Esophagus muscularis mucosa (tissue), 4 donors: ENCODE measurements at regions not wholly inside any gene's neighbourhood (a gene's known extent, or its start where the extent isn't known, plus 50 kb on each side); places are given as distances from the start of the nearest gene placed in this dataset.

ENCODE experiments used
- DNase-seq: peaks from one replicate; pipeline ENCODE4 v3.0.0-alpha.2; 2017; ENCODE audit errors: extremely low spot score
- H3K27ac ChIP-seq, 4 donors: fragments of 200-600 bp; sonication (generic); replicated peaks in 1 of 4; 1 replicate in 3 of 4; 2 replicates in 1 of 4; pipeline ENCODE4 v1.5.1; 2016 to 2019; ENCODE audit warnings: mild to moderate bottlenecking in 1 of 4
- H3K27me3 ChIP-seq, 4 donors: fragments of 200-600 bp; sonication (generic); one replicate each; pipeline versions ENCODE4 v1.5.1 to v1.6.0; 2016 to 2019
- H3K36me3 ChIP-seq, 4 donors: fragments of 200-600 bp; sonication (generic); one replicate each; pipeline ENCODE4 v1.5.1; 2016 to 2019
- H3K4me1 ChIP-seq, 4 donors: fragments of 200-600 bp; sonication (generic); one replicate each; pipeline ENCODE4 v1.5.1; 2016 to 2019
- H3K4me3 ChIP-seq, 4 donors: fragments of 200-600 bp; sonication (generic); 1 replicate in 2 of 4; 2 replicates in 2 of 4; pipeline ENCODE4 v1.5.1; 2016 to 2019; ENCODE audit warnings: mild to moderate bottlenecking in 4 of 4, moderate library complexity in 1 of 4
- H3K9me3 ChIP-seq, 4 donors: fragments of 200-600 bp; sonication (generic); 1 replicate in 3 of 4; 2 replicates in 1 of 4; pipeline ENCODE4 v1.5.1; 2016 to 2019
- EP300 ChIP-seq: sonication (generic); formaldehyde crosslinking; IDR thresholded peaks from one replicate; pipeline ENCODE4 v1.6.1; 2017; ENCODE audit warnings: antibody characterized with exemption
- POLR2A ChIP-seq: fragments of 450-650 bp; IDR thresholded peaks from one replicate; pipeline ENCODE4 v1.6.1; 2017; ENCODE audit warnings: antibody characterized with exemption, moderate library complexity, mild to moderate bottlenecking, low read depth
- POLR2AphosphoS5 ChIP-seq, 2 donors: sonication (generic); formaldehyde crosslinking; IDR thresholded peaks; one replicate each; pipeline ENCODE4 v1.6.1; 2017; ENCODE audit warnings: antibody characterized with exemption in 2 of 2
- WGBS: methylation state at CpG from one replicate; pipeline ENCODE4 v1.1.5; 2018; 5-methylcytosine and 5-hydroxymethylcytosine counted together
- intact Hi-C: fragments of 100-400 bp; cut with DNase I; formaldehyde crosslinking; loops from one replicate; pipeline ENCODE4 v1.15.1; 2023
- TF ChIP-seq, protein P1 (sequence below), 3 experiments: fragments of 200-600 bp in 2 of 3; fragments of 450-650 bp in 1 of 3; sonication (generic) in 2 of 3; IDR thresholded peaks; one replicate each; pipeline ENCODE4 v1.5.1; 2017 to 2019; ENCODE audit warnings: antibody characterized with exemption in 3 of 3, mild to moderate bottlenecking in 2 of 3, moderate library complexity in 1 of 3

GRCh38 chr2:215614296-215614695, 178.4 kb upstream of the FN1 start:
- TF ChIP-seq POLR2A = no peak
- no peak for TF ChIP-seq POLR2AphosphoS5 (IDR thresholded peaks at IDR 0.05)
- no peak for TF ChIP-seq EP300
- TF ChIP-seq, protein P1, sequence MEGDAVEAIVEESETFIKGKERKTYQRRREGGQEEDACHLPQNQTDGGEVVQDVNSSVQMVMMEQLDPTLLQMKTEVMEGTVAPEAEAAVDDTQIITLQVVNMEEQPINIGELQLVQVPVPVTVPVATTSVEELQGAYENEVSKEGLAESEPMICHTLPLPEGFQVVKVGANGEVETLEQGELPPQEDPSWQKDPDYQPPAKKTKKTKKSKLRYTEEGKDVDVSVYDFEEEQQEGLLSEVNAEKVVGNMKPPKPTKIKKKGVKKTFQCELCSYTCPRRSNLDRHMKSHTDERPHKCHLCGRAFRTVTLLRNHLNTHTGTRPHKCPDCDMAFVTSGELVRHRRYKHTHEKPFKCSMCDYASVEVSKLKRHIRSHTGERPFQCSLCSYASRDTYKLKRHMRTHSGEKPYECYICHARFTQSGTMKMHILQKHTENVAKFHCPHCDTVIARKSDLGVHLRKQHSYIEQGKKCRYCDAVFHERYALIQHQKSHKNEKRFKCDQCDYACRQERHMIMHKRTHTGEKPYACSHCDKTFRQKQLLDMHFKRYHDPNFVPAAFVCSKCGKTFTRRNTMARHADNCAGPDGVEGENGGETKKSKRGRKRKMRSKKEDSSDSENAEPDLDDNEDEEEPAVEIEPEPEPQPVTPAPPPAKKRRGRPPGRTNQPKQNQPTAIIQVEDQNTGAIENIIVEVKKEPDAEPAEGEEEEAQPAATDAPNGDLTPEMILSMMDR (IDR thresholded peaks at IDR 0.05) = no peak
- 91% methylated on average over 7 of the region's 7 CpGs for WGBS
- no peaks in the 10 kb centered on the region for H3K36me3 ChIP-seq

GRCh38 chr2:215613888-215614287, 178.0 kb upstream of the FN1 start:
- Histone ChIP-seq H3K36me3 (no peaks in the 10 kb centered on the region), H3K27me3 (no peaks in the 10 kb centered on the region), H3K9me3 (no peaks in the 10 kb centered on the region), H3K27ac (no peak overlapping the region), H3K4me1 (peaks cover 0 to 3% (median 1%) of the 10 kb centered on the region in 4 donors), H3K4me3 (no peak overlapping the region)
- no peak for DNase-seq
- TF ChIP-seq EP300 = no peak
- TF ChIP-seq POLR2AphosphoS5 (IDR thresholded peaks at IDR 0.05) = no peak
- no peak for TF ChIP-seq POLR2A
- TF ChIP-seq, protein P1 (IDR thresholded peaks at IDR 0.05) = no peak
- 100% methylated on average over 6 of the region's 6 CpGs for WGBS
- intact Hi-C loops = loop anchor here (10.0 kb wide), 1 partner anchor 301 kb away; no protein-coding TSS in a partner anchor

More at GRCh38 chr2:215614296-215614695, 178.4 kb upstream of the FN1 start:
- peaks cover 0 to 8% (median 5%) of the 10 kb centered on the region in 4 donors for H3K4me1 ChIP-seq
- H3K9me3 ChIP-seq = no peaks in the 10 kb centered on the region
- no peaks in the 10 kb centered on the region for H3K27me3 ChIP-seq
- H3K27ac ChIP-seq = no peak overlapping the region
- H3K4me3 ChIP-seq = no peak overlapping the region
- DNase-seq = no peak
- intact Hi-C loops = loop anchor here (10.0 kb wide), 1 partner anchor 301 kb away; no protein-coding TSS in a partner anchor

DNA sequence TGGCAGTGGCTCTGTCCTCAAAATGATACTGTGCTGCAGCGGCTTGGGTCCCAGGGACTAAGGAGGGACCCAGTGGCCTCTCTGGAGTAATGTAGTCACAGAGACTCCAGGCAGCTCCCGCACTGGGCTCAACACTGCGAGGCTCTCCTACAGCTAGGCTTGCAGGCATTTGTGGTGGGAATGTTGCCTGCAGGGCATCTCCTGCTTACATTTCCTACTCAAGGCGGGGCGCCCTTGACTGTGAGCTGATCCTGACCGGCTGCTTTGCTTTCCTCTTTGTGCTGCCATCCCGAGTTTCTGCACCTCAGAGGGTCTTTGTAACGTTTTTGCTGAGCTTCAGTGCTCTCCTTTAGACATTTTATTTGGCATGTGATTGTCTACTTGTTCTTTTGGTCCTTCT, 177.4 kb upstream of the FN1 start:
- Histone ChIP-seq H3K36me3 (no peaks in the 10 kb centered on the region), H3K27me3 (no peaks in the 10 kb centered on the region), H3K27ac (no peak overlapping the region), H3K4me3 (no peak overlapping the region), H3K4me1 (no peaks in the 10 kb centered on the region), H3K9me3 (no peaks in the 10 kb centered on the region)
- DNase-seq = no peak
- 76% methylated on average over 6 of the region's 8 CpGs for WGBS
- TF ChIP-seq, protein P1 (IDR thresholded peaks at IDR 0.05) = no peak
- TF ChIP-seq EP300 = no peak
- TF ChIP-seq POLR2AphosphoS5 (IDR thresholded peaks at IDR 0.05) = no peak
- no peak for TF ChIP-seq POLR2A
- intact Hi-C loops = loop anchor here (10.0 kb wide), 1 partner anchor 302 kb away; no protein-coding TSS in a partner anchor

GRCh38 chr2:215612786-215613185, 176.9 kb upstream of the FN1 start:
- H3K27me3 ChIP-seq = no peaks in the 10 kb centered on the region
- no peak overlapping the region for H3K27ac ChIP-seq
- no peak for DNase-seq
- no peaks in the 10 kb centered on the region for H3K9me3 ChIP-seq
- no peaks in the 10 kb centered on the region for H3K36me3 ChIP-seq
- no peak overlapping the region for H3K4me3 ChIP-seq
- peaks cover 0 to 2% (median 0%) of the 10 kb centered on the region in 4 donors for H3K4me1 ChIP-seq
- intact Hi-C loops = loop anchor here (10.0 kb wide), 1 partner anchor 302 kb away; no protein-coding TSS in a partner anchor
- 86% methylated on average over 2 of the region's 2 CpGs for WGBS
- TF ChIP-seq POLR2A (no peak), POLR2AphosphoS5 (IDR thresholded peaks at IDR 0.05) (no peak), EP300 (no peak)
- TF ChIP-seq, protein P1 (IDR thresholded peaks at IDR 0.05) = no peak
